ENCODE measurements at regions not wholly inside any gene's neighbourhood (a gene's known extent, or its start where the extent isn't known, plus 50 kb on each side); places are given as distances from the start of the nearest gene placed in this dataset.

DNA sequence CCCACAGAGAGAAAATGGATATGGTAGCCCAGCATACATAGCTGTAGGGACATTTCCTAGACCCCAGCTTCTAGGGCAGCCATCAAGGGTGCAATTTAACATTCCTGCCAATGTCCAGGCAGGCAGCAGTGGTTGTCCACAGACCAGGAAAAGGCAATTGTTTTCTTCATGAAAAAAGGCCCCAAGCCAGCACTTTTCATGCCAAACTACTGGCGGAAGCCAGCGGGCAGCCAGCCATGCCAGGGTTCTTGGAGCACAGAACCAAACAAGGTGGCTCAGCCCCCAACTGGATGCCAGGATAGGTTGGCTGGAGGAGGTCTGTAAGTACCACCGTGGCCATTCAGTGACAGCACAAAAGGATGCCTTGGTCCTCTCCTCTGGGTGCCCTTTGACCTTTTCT is 94.6 kb downstream of the BANF2 start:
- no peak for TF ChIP-seq EZH2 (IDR thresholded peaks at IDR 0.05; ENCODE audit: borderline replicate concordance, insufficient read depth, low read depth, low read length, poor library complexity, severe bottlenecking)
- TF ChIP-seq, protein P1, sequence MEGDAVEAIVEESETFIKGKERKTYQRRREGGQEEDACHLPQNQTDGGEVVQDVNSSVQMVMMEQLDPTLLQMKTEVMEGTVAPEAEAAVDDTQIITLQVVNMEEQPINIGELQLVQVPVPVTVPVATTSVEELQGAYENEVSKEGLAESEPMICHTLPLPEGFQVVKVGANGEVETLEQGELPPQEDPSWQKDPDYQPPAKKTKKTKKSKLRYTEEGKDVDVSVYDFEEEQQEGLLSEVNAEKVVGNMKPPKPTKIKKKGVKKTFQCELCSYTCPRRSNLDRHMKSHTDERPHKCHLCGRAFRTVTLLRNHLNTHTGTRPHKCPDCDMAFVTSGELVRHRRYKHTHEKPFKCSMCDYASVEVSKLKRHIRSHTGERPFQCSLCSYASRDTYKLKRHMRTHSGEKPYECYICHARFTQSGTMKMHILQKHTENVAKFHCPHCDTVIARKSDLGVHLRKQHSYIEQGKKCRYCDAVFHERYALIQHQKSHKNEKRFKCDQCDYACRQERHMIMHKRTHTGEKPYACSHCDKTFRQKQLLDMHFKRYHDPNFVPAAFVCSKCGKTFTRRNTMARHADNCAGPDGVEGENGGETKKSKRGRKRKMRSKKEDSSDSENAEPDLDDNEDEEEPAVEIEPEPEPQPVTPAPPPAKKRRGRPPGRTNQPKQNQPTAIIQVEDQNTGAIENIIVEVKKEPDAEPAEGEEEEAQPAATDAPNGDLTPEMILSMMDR (IDR thresholded peaks at IDR 0.05) = no peak
